ENCODE measurements at regions not wholly inside any gene's neighbourhood (a gene's known extent, or its start where the extent isn't known, plus 50 kb on each side); places are given as distances from the start of the nearest gene placed in this dataset.

GRCh38 chr14:62206456-62206855 lies 444.2 kb downstream of the SNAPC1 start:
- CTCF ChIA-PET, result no interaction called here
- no peak overlapping the region for H3K4me3 ChIP-seq (ENCODE audit: low read depth, low read length)
- no peak for DNase-seq (ENCODE audit: low read depth, low spot score)
- POLR2A ChIA-PET, result no interaction called here
- no peak for TF ChIP-seq CTCF (IDR thresholded peaks at IDR 0.05; ENCODE audit: insufficient read depth, low read length, missing control alignments)

- ChIA-PET POLR2A (no interaction called here), CTCF (interaction anchor here (0.6 kb wide), 1 partner anchor 1100 kb away, joined by 3 read pairs; no protein-coding TSS in a partner anchor)
- H3K4me3 ChIP-seq (ENCODE audit: low read depth, low read length), result no peak overlapping the region
- no peak for TF ChIP-seq CTCF (IDR thresholded peaks at IDR 0.05; ENCODE audit: insufficient read depth, low read length, missing control alignments)
- peak; percentile 40 for DNase-seq (ENCODE audit: low read depth, low spot score)
Measured at GRCh38 chr14:62209287-62209899, 447.2 kb downstream of the SNAPC1 start.

GRCh38 chr14:62213516-62213915 lies 451.3 kb downstream of the SNAPC1 start:
- H3K4me3 ChIP-seq (ENCODE audit: low read depth, low read length), result no peak overlapping the region
- POLR2A ChIA-PET, result no interaction called here
- no peak for DNase-seq (ENCODE audit: low read depth, low spot score)
- CTCF ChIA-PET, result no interaction called here
- no peak for TF ChIP-seq CTCF (IDR thresholded peaks at IDR 0.05; ENCODE audit: insufficient read depth, low read length, missing control alignments)

- ChIA-PET POLR2A (no interaction called here), CTCF (no interaction called here)
- TF ChIP-seq CTCF (IDR thresholded peaks at IDR 0.05; ENCODE audit: insufficient read depth, low read length, missing control alignments), result no peak
- H3K4me3 ChIP-seq (ENCODE audit: low read depth, low read length), result no peak overlapping the region
- no peak for DNase-seq (ENCODE audit: low read depth, low spot score)
Measured at GRCh38 chr14:62216121-62216520, 453.9 kb downstream of the SNAPC1 start.

GRCh38 chr14:62234849-62235248 lies 472.6 kb downstream of the SNAPC1 start:
- ChIA-PET CTCF (no interaction called here), POLR2A (no interaction called here)
- TF ChIP-seq CTCF (IDR thresholded peaks at IDR 0.05; ENCODE audit: insufficient read depth, low read length, missing control alignments), result no peak
- no peak for DNase-seq (ENCODE audit: low read depth, low spot score)
- no peak overlapping the region for H3K4me3 ChIP-seq (ENCODE audit: low read depth, low read length)

GRCh38 chr14:62244221-62244620 lies 482.0 kb downstream of the SNAPC1 start:
- ChIA-PET POLR2A (no interaction called here), CTCF (no interaction called here)
- no peak overlapping the region for H3K4me3 ChIP-seq (ENCODE audit: low read depth, low read length)
- no peak for TF ChIP-seq CTCF (IDR thresholded peaks at IDR 0.05; ENCODE audit: insufficient read depth, low read length, missing control alignments)
- no peak for DNase-seq (ENCODE audit: low read depth, low spot score)
